ENCODE measurements at regions not wholly inside any gene's neighbourhood (a gene's known extent, or its start where the extent isn't known, plus 50 kb on each side); places are given as distances from the start of the nearest gene placed in this dataset.

GRCh38 chr5:12669326-12669725 lies 765.1 kb upstream of the CTNND2 start:
- H3K27ac ChIP-seq (ENCODE audit: low read depth), result peak overlapping the region; percentile 93
- no peaks in the 10 kb centered on the region for H3K9me2 ChIP-seq (ENCODE audit: insufficient read depth)
- DNase-seq (ENCODE audit: low spot score) (peak; percentile 46), ATAC-seq (peak; percentile 21; the same call in 2 of the 3 replicates)
- H3K27ac Mint-ChIP-seq, result peak overlapping the region; percentile 99
- peak overlapping the region; percentile 88 for H3K4me3 ChIP-seq
- peak overlapping the region; percentile 60 for H3K4me2 ChIP-seq
- H4K20me1 ChIP-seq (replicated peaks; ENCODE audit: insufficient read depth), result no peaks in the 10 kb centered on the region
- H3K4me3 Mint-ChIP-seq, result peak overlapping the region; percentile 13; the same call in 1 of the 3 replicates
- no peak overlapping the region for H2AFZ ChIP-seq
- H3K36me3 ChIP-seq (ENCODE audit: insufficient read depth), result peaks cover 20% of the 10 kb centered on the region; the same call in 1 of the 2 replicates
- H3K4me1 ChIP-seq (ENCODE audit: insufficient read depth), result peaks cover 45% of the 10 kb centered on the region
- H3K27me3 ChIP-seq (ENCODE audit: insufficient read depth), result no peaks in the 10 kb centered on the region
- TF ChIP-seq CREB1 (CRISPR knock-in tag; IDR thresholded peaks at IDR 0.05; ENCODE audit: low read depth) (no peak), REST (IDR thresholded peaks at IDR 0.05; ENCODE audit: unreplicated experiment) (no peak), STAT1 (IDR thresholded peaks at IDR 0.05; ENCODE audit: unreplicated experiment) (no peak), ZNF331 (CRISPR knock-in tag; IDR thresholded peaks at IDR 0.05; ENCODE audit: low read depth) (no peak), NANOG (IDR thresholded peaks at IDR 0.05; ENCODE audit: borderline replicate concordance) (peak; percentile 34; the same call in 1 of the 2 replicates), EZH2phosphoT487 (IDR thresholded peaks at IDR 0.05; ENCODE audit: unreplicated experiment) (no peak), POLR2AphosphoS5 (IDR thresholded peaks at IDR 0.05; ENCODE audit: low read depth) (no peak; the same call in 1 of the 2 replicates)
- H3K79me2 ChIP-seq (replicated peaks; ENCODE audit: insufficient read depth), result peaks cover 74% of the 10 kb centered on the region
- H3K9me3 Mint-ChIP-seq, result peaks cover 10% of the 10 kb centered on the region
- no peaks in the 10 kb centered on the region for H3F3A ChIP-seq (replicated peaks; ENCODE audit: low read depth)
- peaks cover 19% of the 10 kb centered on the region for H3K27me3 Mint-ChIP-seq (ENCODE audit: insufficient read depth, low read depth, poor library complexity)
- H3K36me3 Mint-ChIP-seq (ENCODE audit: low read depth), result peaks cover 51% of the 10 kb centered on the region
- H3K4me1 Mint-ChIP-seq, result peaks cover 50% of the 10 kb centered on the region

- DNase-seq (ENCODE audit: low spot score), result peak; percentile 28
- H3K9me3 Mint-ChIP-seq, result peaks cover 14% of the 10 kb centered on the region
- no peaks in the 10 kb centered on the region for H3K9me2 ChIP-seq (ENCODE audit: insufficient read depth)
- peak overlapping the region; percentile 93 for H3K27ac ChIP-seq (ENCODE audit: low read depth)
- H3K36me3 ChIP-seq (ENCODE audit: insufficient read depth), result peaks cover 25% of the 10 kb centered on the region; the same call in 1 of the 2 replicates
- peaks cover 80% of the 10 kb centered on the region for H3K79me2 ChIP-seq (replicated peaks; ENCODE audit: insufficient read depth)
- no peak overlapping the region for H2AFZ ChIP-seq
- H3K27me3 Mint-ChIP-seq (ENCODE audit: insufficient read depth, low read depth, poor library complexity), result peaks cover 23% of the 10 kb centered on the region
- peaks cover 4% of the 10 kb centered on the region; the same call in 1 of the 2 replicates for H3F3A ChIP-seq (replicated peaks; ENCODE audit: low read depth)
- peaks cover 45% of the 10 kb centered on the region for H3K4me1 ChIP-seq (ENCODE audit: insufficient read depth)
- H3K4me1 Mint-ChIP-seq, result peaks cover 56% of the 10 kb centered on the region
- ATAC-seq, result peak; percentile 74
- H4K20me1 ChIP-seq (replicated peaks; ENCODE audit: insufficient read depth), result no peaks in the 10 kb centered on the region; the same call in 1 of the 2 replicates
- H3K4me3 ChIP-seq, result peak overlapping the region; percentile 88
- peak overlapping the region; percentile 97 for H3K4me3 Mint-ChIP-seq
- peaks cover 51% of the 10 kb centered on the region for H3K36me3 Mint-ChIP-seq (ENCODE audit: low read depth)
- H3K27ac Mint-ChIP-seq, result peak overlapping the region; percentile 99
- no peaks in the 10 kb centered on the region for H3K27me3 ChIP-seq (ENCODE audit: insufficient read depth)
- H3K4me2 ChIP-seq, result peak overlapping the region; percentile 60
- TF ChIP-seq JUNB (IDR thresholded peaks at IDR 0.05; ENCODE audit: unreplicated experiment) (no peak), EZH2phosphoT487 (IDR thresholded peaks at IDR 0.05; ENCODE audit: unreplicated experiment) (no peak), CTCF (conservative IDR thresholded peaks at IDR 0.05; ENCODE audit: low read depth in 2 of 2) (no peak), REST (IDR thresholded peaks at IDR 0.05; ENCODE audit: unreplicated experiment) (no peak)
Observed at GRCh38 chr5:12668564-12668963, 764.3 kb upstream of the CTNND2 start.

All from GM23338 (cell line).